ENCODE measurements at regions not wholly inside any gene's neighbourhood (a gene's known extent, or its start where the extent isn't known, plus 50 kb on each side); places are given as distances from the start of the nearest gene placed in this dataset.

- no peak overlapping the region for H3K27ac Mint-ChIP-seq (ENCODE audit: low read depth, unreplicated experiment)
- H3K36me3 Mint-ChIP-seq (ENCODE audit: insufficient read depth, unreplicated experiment), result no peaks in the 10 kb centered on the region
- H3K4me1 Mint-ChIP-seq (ENCODE audit: insufficient read depth, unreplicated experiment), result peaks cover 59% of the 10 kb centered on the region
- no TSS peak for BruUV-seq (replicated peaks)
- ChIA-PET POLR2A (interaction anchor here (0.6 kb wide), 1 partner anchor 366 kb away, joined by 3 read pairs; no protein-coding TSS in a partner anchor), CTCF (interaction anchor here (0.6 to 4.2 kb wide), 5 partner anchors 8 to 353 kb away, joined by 3 to 27 read pairs (median 6); no protein-coding TSS in a partner anchor)
- no peak for DNase-seq (ENCODE audit: unreplicated experiment)
- no peak overlapping the region for H3K4me3 Mint-ChIP-seq (ENCODE audit: unreplicated experiment)
- intact Hi-C loops (cut with micrococcal nuclease), result no loop called here
- TF ChIP-seq CTCF (IDR thresholded peaks at IDR 0.05; ENCODE audit: unreplicated experiment), result no peak
- H3K9me3 Mint-ChIP-seq (ENCODE audit: unreplicated experiment), result peaks cover 15% of the 10 kb centered on the region
- no peaks in the 10 kb centered on the region for H3K27me3 Mint-ChIP-seq (ENCODE audit: insufficient read depth, unreplicated experiment)
These were observed 183.1 kb downstream of the KATNAL1 start for GRCh38 chr13:30124131-30124768.

- TF ChIP-seq CTCF (IDR thresholded peaks at IDR 0.05; ENCODE audit: unreplicated experiment), result no peak
- H3K36me3 Mint-ChIP-seq (ENCODE audit: insufficient read depth, unreplicated experiment), result no peaks in the 10 kb centered on the region
- H3K27ac Mint-ChIP-seq (ENCODE audit: low read depth, unreplicated experiment), result peak overlapping the region; percentile 85
- no TSS peak for BruUV-seq (replicated peaks)
- intact Hi-C loops (cut with micrococcal nuclease), result no loop called here
- ChIA-PET CTCF (interaction anchor here (0.6 to 4.2 kb wide), 4 partner anchors 8 to 353 kb away, joined by 3 to 27 read pairs (median 14); no protein-coding TSS in a partner anchor), POLR2A (no interaction called here)
- peaks cover 15% of the 10 kb centered on the region for H3K9me3 Mint-ChIP-seq (ENCODE audit: unreplicated experiment)
- H3K27me3 Mint-ChIP-seq (ENCODE audit: insufficient read depth, unreplicated experiment), result no peaks in the 10 kb centered on the region
- DNase-seq (ENCODE audit: unreplicated experiment), result no peak
- H3K4me1 Mint-ChIP-seq (ENCODE audit: insufficient read depth, unreplicated experiment), result peaks cover 62% of the 10 kb centered on the region
- no peak overlapping the region for H3K4me3 Mint-ChIP-seq (ENCODE audit: unreplicated experiment)
These were observed 183.8 kb downstream of the KATNAL1 start for GRCh38 chr13:30123575-30123974.

GRCh38 chr13:30121666-30122065, 185.7 kb downstream of the KATNAL1 start:
- Mint-ChIP-seq H3K27ac (ENCODE audit: low read depth, unreplicated experiment) (no peak overlapping the region), H3K4me1 (ENCODE audit: insufficient read depth, unreplicated experiment) (peaks cover 51% of the 10 kb centered on the region), H3K36me3 (ENCODE audit: insufficient read depth, unreplicated experiment) (no peaks in the 10 kb centered on the region), H3K27me3 (ENCODE audit: insufficient read depth, unreplicated experiment) (no peaks in the 10 kb centered on the region), H3K4me3 (ENCODE audit: unreplicated experiment) (no peak overlapping the region), H3K9me3 (ENCODE audit: unreplicated experiment) (peaks cover 9% of the 10 kb centered on the region)
- CTCF ChIA-PET, result interaction anchor here (0.7 to 4.2 kb wide), 5 partner anchors 9 to 358 kb away, joined by 3 to 22 read pairs (median 5); no protein-coding TSS in a partner anchor
- no peak for DNase-seq (ENCODE audit: unreplicated experiment)
- no TSS peak for BruUV-seq (replicated peaks)
- POLR2A ChIA-PET, result interaction anchor here (0.7 to 1.7 kb wide), 4 partner anchors 11 to 495 kb away, joined by 3 to 4 read pairs (median 4); partner anchors contain the start of gene UBL3
- TF ChIP-seq CTCF (IDR thresholded peaks at IDR 0.05; ENCODE audit: unreplicated experiment), result no peak
- intact Hi-C loops (cut with micrococcal nuclease), result no loop called here

GRCh38 chr13:30121244-30121643, 186.1 kb downstream of the KATNAL1 start:
- Mint-ChIP-seq H3K27me3 (ENCODE audit: insufficient read depth, unreplicated experiment) (no peaks in the 10 kb centered on the region), H3K4me1 (ENCODE audit: insufficient read depth, unreplicated experiment) (peaks cover 47% of the 10 kb centered on the region), H3K4me3 (ENCODE audit: unreplicated experiment) (no peak overlapping the region), H3K36me3 (ENCODE audit: insufficient read depth, unreplicated experiment) (no peaks in the 10 kb centered on the region), H3K9me3 (ENCODE audit: unreplicated experiment) (peaks cover 9% of the 10 kb centered on the region), H3K27ac (ENCODE audit: low read depth, unreplicated experiment) (no peak overlapping the region)
- no peak for TF ChIP-seq CTCF (IDR thresholded peaks at IDR 0.05; ENCODE audit: unreplicated experiment)
- intact Hi-C loops (cut with micrococcal nuclease), result no loop called here
- no TSS peak for BruUV-seq (replicated peaks)
- ChIA-PET CTCF (interaction anchor here (0.7 to 4.2 kb wide), 5 partner anchors 9 to 358 kb away, joined by 3 to 22 read pairs (median 5); no protein-coding TSS in a partner anchor), POLR2A (interaction anchor here (0.7 to 1.7 kb wide), 4 partner anchors 11 to 495 kb away, joined by 3 to 4 read pairs (median 4); partner anchors contain the start of gene UBL3)
- DNase-seq (ENCODE audit: unreplicated experiment), result no peak

Measured in MCF 10A (cell line).